CD14-positive monocyte (primary cell): ENCODE measurements at regions not wholly inside any gene's neighbourhood (a gene's known extent, or its start where the extent isn't known, plus 50 kb on each side); places are given as distances from the start of the nearest gene placed in this dataset.

ENCODE experiments used
- DNase-seq, 3 donors: peaks; one replicate each; pipeline ENCODE4 v3.0.0-alpha.2; 2011 to 2022
- H2AFZ ChIP-seq: 2 replicates; pipeline ENCODE4 v1.6.0; 2012; ENCODE audit warnings: mild to moderate bottlenecking, low read depth, low read length, inconsistent platforms; ENCODE audit not compliant: insufficient read depth, poor library complexity, severe bottlenecking
- H3K27ac ChIP-seq, 2 donors: 1 replicate in 1 of 2; 2 replicates in 1 of 2; pipeline ENCODE4 v1.5.1; 2012 to 2013; ENCODE audit warnings: low read length in 2 of 2, control low read depth in 1 of 2, inconsistent platforms in 1 of 2, low read depth in 1 of 2, mild to moderate bottlenecking in 1 of 2
- H3K27me3 ChIP-seq, 2 donors: one replicate each; pipeline versions ENCODE4 v1.6.0 to v1.6.1; 2011 to 2013; ENCODE audit warnings: low read length in 2 of 2; ENCODE audit not compliant: control insufficient read depth in 2 of 2, insufficient read depth in 2 of 2
- H3K36me3 ChIP-seq, 2 donors: replicated peaks in 1 of 2; 1 replicate in 1 of 2; 2 replicates in 1 of 2; pipeline versions ENCODE4 v1.5.1 to v1.6.1; 2012 to 2013; ENCODE audit warnings: low read length in 2 of 2, control low read depth in 1 of 2, inconsistent platforms in 1 of 2, mild to moderate bottlenecking in 1 of 2; ENCODE audit not compliant: insufficient read depth in 2 of 2, control insufficient read depth in 1 of 2
- H3K4me1 ChIP-seq, 2 donors: 1 replicate in 1 of 2; 2 replicates in 1 of 2; pipeline versions ENCODE4 v1.5.1 to v1.6.1; 2012 to 2013; ENCODE audit warnings: low read length in 2 of 2, control low read depth in 1 of 2, inconsistent platforms in 1 of 2, mild to moderate bottlenecking in 1 of 2, moderate library complexity in 1 of 2; ENCODE audit not compliant: insufficient read depth in 2 of 2, control insufficient read depth in 1 of 2
- H3K4me2 ChIP-seq: replicated peaks from 2 replicates; pipeline ENCODE3; 2012; ENCODE audit warnings: low read length, moderate library complexity, mild to moderate bottlenecking; ENCODE audit not compliant: poor library complexity, severe bottlenecking; ENCODE audit errors: extremely low read depth
- H3K4me3 ChIP-seq, 3 experiments: fragments of 200-600 bp in 1 of 3; sonication (generic) in 1 of 3; replicated peaks in 1 of 3; 1 replicate in 2 of 3; 2 replicates in 1 of 3; pipeline ENCODE4 v1.5.1; 2011 to 2013; ENCODE audit warnings: low read length in 3 of 3, mild to moderate bottlenecking in 3 of 3, control low read depth in 2 of 3, low read depth in 2 of 3, inconsistent platforms in 1 of 3, moderate library complexity in 1 of 3
- H3K79me2 ChIP-seq: 2 replicates; pipeline ENCODE4 v1.6.0; 2012; ENCODE audit warnings: mild to moderate bottlenecking, control low read depth, inconsistent platforms, low read length, moderate library complexity; ENCODE audit not compliant: insufficient read depth
- H3K9ac ChIP-seq: 2 replicates; pipeline ENCODE4 v1.6.0; 2017; ENCODE audit warnings: low read length, mild to moderate bottlenecking; ENCODE audit not compliant: insufficient read depth, poor library complexity, severe bottlenecking
- H3K9me3 ChIP-seq, 2 donors: replicated peaks in 1 of 2; 1 replicate in 1 of 2; 2 replicates in 1 of 2; pipeline versions ENCODE4 v1.5.1 to v1.6.1; 2012 to 2013; ENCODE audit warnings: low read length in 2 of 2, control low read depth in 1 of 2; ENCODE audit not compliant: control insufficient read depth in 1 of 2, insufficient read depth in 1 of 2
- H4K20me1 ChIP-seq: 2 replicates; pipeline ENCODE4 v1.6.0; 2012; ENCODE audit warnings: mild to moderate bottlenecking, low read length, control low read depth, moderate library complexity; ENCODE audit not compliant: insufficient read depth
- H3K27ac Mint-ChIP-seq, 7 donors: one replicate each; pipeline ENCODE4 v1.8.0; 2020; ENCODE audit warnings: mild to moderate bottlenecking in 7 of 7, mixed read lengths in 7 of 7, moderate library complexity in 6 of 7, inconsistent platforms in 2 of 7
- H3K27me3 Mint-ChIP-seq, 3 donors: one replicate each; pipeline ENCODE4 v1.8.0; 2021 to 2022; ENCODE audit warnings: low read depth in 3 of 3, mild to moderate bottlenecking in 3 of 3, mixed read lengths in 3 of 3, moderate library complexity in 3 of 3, inconsistent platforms in 1 of 3
- H3K36me3 Mint-ChIP-seq, 2 donors: one replicate each; pipeline ENCODE4 v1.8.0; 2020; ENCODE audit warnings: mixed read lengths in 2 of 2, inconsistent platforms in 1 of 2, mild to moderate bottlenecking in 1 of 2
- H3K4me1 Mint-ChIP-seq: one replicate; pipeline ENCODE4 v1.8.0; 2020; ENCODE audit warnings: mild to moderate bottlenecking, mixed read lengths
- H3K4me3 Mint-ChIP-seq, 2 donors: one replicate each; pipeline ENCODE4 v1.8.0; 2020; ENCODE audit warnings: mild to moderate bottlenecking in 2 of 2, mixed read lengths in 2 of 2, moderate library complexity in 1 of 2
- H3K9me3 Mint-ChIP-seq, 7 donors: one replicate each; pipeline ENCODE4 v1.8.0; 2020 to 2022; ENCODE audit warnings: mixed read lengths in 7 of 7, mild to moderate bottlenecking in 6 of 7, moderate library complexity in 6 of 7, inconsistent platforms in 2 of 7
- CTCF ChIP-seq: fragments of 200-600 bp; IDR thresholded peaks from one replicate; pipeline ENCODE4 v1.8.0; 2022; ENCODE audit warnings: antibody characterized with exemption, mild to moderate bottlenecking
- WGBS: methylation state at CpG from one replicate; pipeline ENCODE4 v1.1.5; 2013; ENCODE audit warnings: missing lambda C conversion rate; ENCODE audit not compliant: insufficient coverage; 5-methylcytosine and 5-hydroxymethylcytosine counted together
- intact Hi-C, 2 donors: fragments of 100-400 bp; cut with micrococcal nuclease; formaldehyde crosslinking; loops; one replicate each; pipeline versions ENCODE4 v1.15.0 to v1.15.1; 2023

GRCh38 chr5:62051747-62052146 is 254.3 kb upstream of the KIF2A start:
- WGBS, result 100% methylated on average over 1 of the region's 1 CpG
- no peaks in the 10 kb centered on the region for H4K20me1 ChIP-seq
- Mint-ChIP-seq H3K9me3 (peaks cover 0 to 5% (median 3%) of the 10 kb centered on the region in 7 donors), H3K27me3 (peaks cover 2 to 6% (median 3%) of the 10 kb centered on the region in 3 donors), H3K4me3 (no peak overlapping the region), H3K4me1 (no peaks in the 10 kb centered on the region), H3K27ac (no peak overlapping the region), H3K36me3 (no peaks in the 10 kb centered on the region)
- peaks cover 0 to 9% of the 10 kb centered on the region in 2 donors for H3K9me3 ChIP-seq
- H3K4me3 ChIP-seq, result no peak overlapping the region
- no peaks in the 10 kb centered on the region for H3K4me1 ChIP-seq
- H3K4me2 ChIP-seq, result no peak overlapping the region
- no peak for DNase-seq
- TF ChIP-seq CTCF, result no peak
- H3K36me3 ChIP-seq, result no peaks in the 10 kb centered on the region
- no peaks in the 10 kb centered on the region for H3K79me2 ChIP-seq
- no peak overlapping the region for H3K9ac ChIP-seq
- no peak overlapping the region for H2AFZ ChIP-seq
- H3K27ac ChIP-seq, result no peak overlapping the region
- intact Hi-C loops, result no loop called here
- no peaks in the 10 kb centered on the region for H3K27me3 ChIP-seq

GRCh38 chr5:62059960-62060359 is 246.0 kb upstream of the KIF2A start:
- Mint-ChIP-seq H3K4me1 (no peaks in the 10 kb centered on the region), H3K27me3 (peaks cover 1 to 6% (median 2%) of the 10 kb centered on the region in 3 donors), H3K36me3 (no peaks in the 10 kb centered on the region), H3K27ac (no peak overlapping the region), H3K9me3 (peaks cover 0 to 8% (median 6%) of the 10 kb centered on the region in 7 donors), H3K4me3 (no peak overlapping the region)
- Histone ChIP-seq H2AFZ (no peak overlapping the region), H4K20me1 (no peaks in the 10 kb centered on the region), H3K79me2 (no peaks in the 10 kb centered on the region), H3K9me3 (peaks cover 0 to 12% of the 10 kb centered on the region in 2 donors), H3K9ac (no peak overlapping the region), H3K4me2 (no peak overlapping the region), H3K4me3 (no peak overlapping the region), H3K27me3 (no peaks in the 10 kb centered on the region), H3K4me1 (no peaks in the 10 kb centered on the region), H3K27ac (no peak overlapping the region), H3K36me3 (no peaks in the 10 kb centered on the region)
- no peak for TF ChIP-seq CTCF
- no CpG with 5 or more reads among the region's 2 CpGs for WGBS
- no peak for DNase-seq
- intact Hi-C loops, result no loop called here
